OCI-LY3 (cell line): ENCODE measurements at regions not wholly inside any gene's neighbourhood (a gene's known extent, or its start where the extent isn't known, plus 50 kb on each side); places are given as distances from the start of the nearest gene placed in this dataset.

Source experiments
- CTCF ChIP-seq: fragments of 200-600, 300-600 bp; sonication (generic); IDR thresholded peaks from 2 replicates; pipeline ENCODE4 v1.5.1; 2014; ENCODE audit warnings: antibody characterized with exemption, low read length, low read depth
- EZH2phosphoT487 ChIP-seq: fragments of 200-600 bp; shearing (Covaris generic); IDR thresholded peaks from 2 replicates; pipeline ENCODE4 v1.6.1; 2018; ENCODE audit warnings: antibody characterized with exemption, mixed run types, low read depth

GRCh38 chr12:70028515-70028914 is 203.5 kb downstream of the MYRFL start:
- TF ChIP-seq CTCF, result no peak
- no peak for TF ChIP-seq EZH2phosphoT487
